ENCODE measurements at regions not wholly inside any gene's neighbourhood (a gene's known extent, or its start where the extent isn't known, plus 50 kb on each side); places are given as distances from the start of the nearest gene placed in this dataset.
A peak's percentile ranks its signal among the peaks of the same experiment; 100 is the strongest.
"Not testable (repeated sequence)": the region's sequence is repeated elsewhere in the genome, so short reads cannot be mapped to it uniquely, and the experiment has no call there.

DNA sequence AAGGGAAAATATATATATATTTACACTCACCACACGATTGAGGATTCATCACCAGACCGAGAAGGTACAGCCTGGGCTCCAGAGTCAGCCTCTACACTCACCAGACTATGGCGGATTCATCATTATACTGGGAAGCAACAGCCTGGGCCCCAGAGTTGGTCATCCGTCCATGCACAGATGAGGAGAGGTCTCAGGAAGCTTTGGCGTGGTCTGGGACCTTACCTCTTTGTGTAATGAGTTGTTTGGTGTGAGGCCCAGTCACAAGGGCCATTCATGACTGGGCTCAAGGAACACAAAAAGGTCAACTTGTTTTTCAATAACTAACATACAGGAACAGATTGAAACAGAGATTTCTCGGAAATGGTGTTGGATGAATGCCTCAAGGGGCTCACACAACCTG, 926.1 kb downstream of the FAM133A start:
- Histone ChIP-seq H3K4me3 (ENCODE audit: low read length) (no peak overlapping the region), H3K9ac (ENCODE audit: low read depth, low read length) (no peak overlapping the region), H3K36me3 (ENCODE audit: insufficient read depth, low read depth, low read length) (no peaks in the 10 kb centered on the region), H3K27me3 (ENCODE audit: insufficient read depth, low read length) (no peaks in the 10 kb centered on the region), H3K4me1 (ENCODE audit: insufficient read depth, low read length) (no peaks in the 10 kb centered on the region), H3K27ac (ENCODE audit: low read length) (no peak overlapping the region), H3K9me3 (ENCODE audit: insufficient read depth, low read depth, low read length) (no peaks in the 10 kb centered on the region)

DNA sequence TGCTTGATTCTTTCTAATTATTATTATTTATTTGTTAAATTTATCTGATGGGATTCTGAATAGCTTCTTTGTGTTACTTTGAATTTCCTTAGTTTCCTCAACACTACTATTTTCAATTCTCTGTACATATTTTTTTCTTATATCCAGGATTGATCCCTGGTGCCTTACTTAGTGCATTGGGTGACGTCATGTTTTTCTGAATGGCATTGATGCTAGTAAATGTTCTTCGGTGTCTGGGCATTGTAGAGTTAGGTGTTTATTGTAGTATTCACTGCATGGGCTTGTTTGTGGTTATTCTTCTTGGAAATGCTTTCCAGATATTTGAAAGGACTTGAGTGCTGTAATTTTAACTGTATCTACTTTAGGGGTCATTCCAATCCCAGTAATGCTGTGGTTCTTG, 938.1 kb downstream of the FAM133A start:
- no peak overlapping the region for H3K27ac ChIP-seq (ENCODE audit: low read length)
- H3K4me1 ChIP-seq (ENCODE audit: insufficient read depth, low read length) = peaks cover 1% of the 10 kb centered on the region; the same call in 1 of the 2 replicates
- H3K9me3 ChIP-seq (ENCODE audit: insufficient read depth, low read depth, low read length) = no peaks in the 10 kb centered on the region
- H3K27me3 ChIP-seq (ENCODE audit: insufficient read depth, low read length) = no peaks in the 10 kb centered on the region
- no peak overlapping the region for H3K4me3 ChIP-seq (ENCODE audit: low read length)
- no peak overlapping the region for H3K9ac ChIP-seq (ENCODE audit: low read depth, low read length)
- H3K36me3 ChIP-seq (ENCODE audit: insufficient read depth, low read depth, low read length) = no peaks in the 10 kb centered on the region

GRCh38 chrX:94633237-94633636, 959.2 kb downstream of the FAM133A start:
- no peaks in the 10 kb centered on the region for H3K27me3 ChIP-seq (ENCODE audit: insufficient read depth, low read length)
- H3K9me3 ChIP-seq (ENCODE audit: insufficient read depth, low read depth, low read length) = peaks cover 37% of the 10 kb centered on the region
- no peak overlapping the region; the same call in 1 of the 2 replicates for H3K9ac ChIP-seq (ENCODE audit: low read depth, low read length)
- H3K4me3 ChIP-seq (ENCODE audit: low read length) = no peak overlapping the region
- H3K27ac ChIP-seq (ENCODE audit: low read length) = no peak overlapping the region
- peaks cover 4% of the 10 kb centered on the region; the same call in 1 of the 2 replicates for H3K4me1 ChIP-seq (ENCODE audit: insufficient read depth, low read length)
- peaks cover 9% of the 10 kb centered on the region; the same call in 1 of the 2 replicates for H3K36me3 ChIP-seq (ENCODE audit: insufficient read depth, low read depth, low read length)

DNA sequence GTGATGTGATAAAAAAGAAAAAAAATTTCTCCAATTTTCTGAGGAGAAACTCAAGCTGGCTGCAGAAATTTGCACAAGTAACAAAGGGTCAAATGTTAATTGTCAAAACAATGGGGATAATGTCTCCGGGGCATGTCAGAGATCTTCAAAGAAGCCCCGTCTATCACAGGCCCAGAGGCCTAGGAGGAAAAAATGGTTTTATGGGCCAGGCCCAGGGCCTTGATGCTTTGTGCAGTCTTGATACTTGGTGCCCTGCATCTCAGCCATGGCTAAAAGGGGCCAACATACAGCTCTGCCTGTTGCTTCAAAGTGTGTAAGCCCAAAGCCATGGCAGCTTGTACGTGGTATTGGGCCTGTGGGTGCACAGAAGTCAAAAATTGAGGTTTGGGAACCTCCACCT, 961.0 kb downstream of the FAM133A start:
- Histone ChIP-seq H3K4me1 (ENCODE audit: insufficient read depth, low read length) (peaks cover 4% of the 10 kb centered on the region; the same call in 1 of the 2 replicates), H3K4me3 (ENCODE audit: low read length) (no peak overlapping the region), H3K27me3 (ENCODE audit: insufficient read depth, low read length) (no peaks in the 10 kb centered on the region), H3K27ac (ENCODE audit: low read length) (no peak overlapping the region), H3K9ac (ENCODE audit: low read depth, low read length) (no peak overlapping the region), H3K9me3 (ENCODE audit: insufficient read depth, low read depth, low read length) (peaks cover 37% of the 10 kb centered on the region), H3K36me3 (ENCODE audit: insufficient read depth, low read depth, low read length) (peaks cover 9% of the 10 kb centered on the region; the same call in 1 of the 2 replicates)

- Histone ChIP-seq H3K27me3 (ENCODE audit: insufficient read depth, low read length) (no peaks in the 10 kb centered on the region), H3K36me3 (ENCODE audit: insufficient read depth, low read depth, low read length) (no peaks in the 10 kb centered on the region), H3K9me3 (ENCODE audit: insufficient read depth, low read depth, low read length) (no peaks in the 10 kb centered on the region), H3K27ac (ENCODE audit: low read length) (no peak overlapping the region), H3K9ac (ENCODE audit: low read depth, low read length) (no peak overlapping the region), H3K4me1 (ENCODE audit: insufficient read depth, low read length) (no peaks in the 10 kb centered on the region), H3K4me3 (ENCODE audit: low read length) (no peak overlapping the region)
Observed at GRCh38 chrX:94645726-94646125, 971.7 kb downstream of the FAM133A start.

- H3K27ac ChIP-seq (ENCODE audit: low read length) = no peak overlapping the region
- H3K4me1 ChIP-seq (ENCODE audit: insufficient read depth, low read length) = no peaks in the 10 kb centered on the region
- H3K4me3 ChIP-seq (ENCODE audit: low read length) = no peak overlapping the region
- no peaks in the 10 kb centered on the region for H3K36me3 ChIP-seq (ENCODE audit: insufficient read depth, low read depth, low read length)
- H3K27me3 ChIP-seq (ENCODE audit: insufficient read depth, low read length) = no peaks in the 10 kb centered on the region
- H3K9me3 ChIP-seq (ENCODE audit: insufficient read depth, low read depth, low read length) = peaks cover 7% of the 10 kb centered on the region; the same call in 1 of the 2 replicates
- H3K9ac ChIP-seq (ENCODE audit: low read depth, low read length) = no peak overlapping the region
Observed at GRCh38 chrX:94655180-94655579, 981.2 kb downstream of the FAM133A start.

- H3K9me3 ChIP-seq (ENCODE audit: insufficient read depth, low read depth, low read length) = peaks cover 7% of the 10 kb centered on the region; the same call in 1 of the 2 replicates
- no peak overlapping the region for H3K9ac ChIP-seq (ENCODE audit: low read depth, low read length)
- H3K27ac ChIP-seq (ENCODE audit: low read length) = no peak overlapping the region
- no peak overlapping the region for H3K4me3 ChIP-seq (ENCODE audit: low read length)
- no peaks in the 10 kb centered on the region for H3K36me3 ChIP-seq (ENCODE audit: insufficient read depth, low read depth, low read length)
- no peaks in the 10 kb centered on the region for H3K27me3 ChIP-seq (ENCODE audit: insufficient read depth, low read length)
- H3K4me1 ChIP-seq (ENCODE audit: insufficient read depth, low read length) = no peaks in the 10 kb centered on the region
Observed at GRCh38 chrX:94662689-94663088, 988.7 kb downstream of the FAM133A start.

GRCh38 chrX:94676285-94676684, 1002.3 kb downstream of the FAM133A start:
- H3K9me3 ChIP-seq (ENCODE audit: insufficient read depth, low read depth, low read length) = no peaks in the 10 kb centered on the region
- no peak overlapping the region for H3K4me3 ChIP-seq (ENCODE audit: low read length)
- no peaks in the 10 kb centered on the region for H3K27me3 ChIP-seq (ENCODE audit: insufficient read depth, low read length)
- H3K36me3 ChIP-seq (ENCODE audit: insufficient read depth, low read depth, low read length) = peaks cover 15% of the 10 kb centered on the region; the same call in 1 of the 2 replicates
- H3K9ac ChIP-seq (ENCODE audit: low read depth, low read length) = no peak overlapping the region
- no peak overlapping the region for H3K27ac ChIP-seq (ENCODE audit: low read length)
- H3K4me1 ChIP-seq (ENCODE audit: insufficient read depth, low read length) = no peaks in the 10 kb centered on the region

DNA sequence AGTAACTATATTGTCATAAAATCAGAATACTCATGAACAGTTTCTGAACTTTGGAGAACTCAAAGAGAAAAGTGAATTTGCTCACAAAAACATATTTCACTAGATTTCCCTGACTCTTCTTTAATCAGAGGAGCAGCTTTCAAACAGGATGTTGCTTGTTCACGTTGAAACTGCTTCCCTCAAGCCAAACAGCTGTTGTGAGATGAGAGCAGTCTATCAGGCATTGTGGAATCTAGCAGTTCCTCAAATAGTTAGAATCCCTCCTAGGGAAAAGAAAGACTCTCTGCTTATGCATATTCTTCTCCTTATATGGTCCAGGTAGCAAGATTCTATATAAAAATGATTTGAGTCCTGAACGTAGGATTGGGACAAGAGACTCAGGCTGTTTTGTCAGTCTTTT, 1012.1 kb downstream of the FAM133A start:
- H3K27me3 ChIP-seq (ENCODE audit: insufficient read depth, low read length) = no peaks in the 10 kb centered on the region

GRCh38 chrX:94695910-94696309, 1021.9 kb downstream of the FAM133A start:
- Histone ChIP-seq H3K27me3 (ENCODE audit: insufficient read depth, low read length) (no peaks in the 10 kb centered on the region), H3K4me1 (ENCODE audit: insufficient read depth, low read length) (peaks cover 20% of the 10 kb centered on the region; the same call in 1 of the 2 replicates), H3K9ac (ENCODE audit: low read depth, low read length) (peak overlapping the region; percentile 62; the same call in 1 of the 2 replicates), H3K27ac (ENCODE audit: low read length) (no peak overlapping the region), H3K36me3 (ENCODE audit: insufficient read depth, low read depth, low read length) (peaks cover 58% of the 10 kb centered on the region), H3K4me3 (ENCODE audit: low read length) (no peak overlapping the region), H3K9me3 (ENCODE audit: insufficient read depth, low read depth, low read length) (peaks cover 4% of the 10 kb centered on the region)

More for the DNA sequence above, 1012.1 kb downstream of the FAM133A start:
- Histone ChIP-seq H3K9me3 (ENCODE audit: insufficient read depth, low read depth, low read length) (peaks cover 14% of the 10 kb centered on the region), H3K4me1 (ENCODE audit: insufficient read depth, low read length) (peaks cover 6% of the 10 kb centered on the region; the same call in 1 of the 2 replicates), H3K4me3 (ENCODE audit: low read length) (no peak overlapping the region), H3K9ac (ENCODE audit: low read depth, low read length) (no peak overlapping the region), H3K36me3 (ENCODE audit: insufficient read depth, low read depth, low read length) (peaks cover 12% of the 10 kb centered on the region), H3K27ac (ENCODE audit: low read length) (no peak overlapping the region)

- peak overlapping the region; percentile 76 for H3K9ac ChIP-seq (ENCODE audit: low read depth, low read length)
- peak overlapping the region; percentile 71 for H3K27ac ChIP-seq (ENCODE audit: low read length)
Observed at GRCh38 chrX:94704348-94705256, 1030.6 kb downstream of the FAM133A start.

GRCh38 chrX:94721386-94721785, 1047.4 kb downstream of the FAM133A start:
- Histone ChIP-seq H3K4me3 (ENCODE audit: low read length) (no peak overlapping the region), H3K27ac (ENCODE audit: low read length) (no peak overlapping the region), H3K36me3 (ENCODE audit: insufficient read depth, low read depth, low read length) (no peaks in the 10 kb centered on the region), H3K4me1 (ENCODE audit: insufficient read depth, low read length) (no peaks in the 10 kb centered on the region), H3K27me3 (ENCODE audit: insufficient read depth, low read length) (no peaks in the 10 kb centered on the region), H3K9me3 (ENCODE audit: insufficient read depth, low read depth, low read length) (no peaks in the 10 kb centered on the region), H3K9ac (ENCODE audit: low read depth, low read length) (no peak overlapping the region)

More at GRCh38 chrX:94704348-94705256, 1030.6 kb downstream of the FAM133A start:
- H3K27me3 ChIP-seq (ENCODE audit: insufficient read depth, low read length); H3K4me1 ChIP-seq (ENCODE audit: insufficient read depth, low read length); H3K36me3 ChIP-seq (ENCODE audit: insufficient read depth, low read depth, low read length): not testable (repeated sequence)
- peak overlapping the region; percentile 46; the same call in 1 of the 2 replicates for H3K4me3 ChIP-seq (ENCODE audit: low read length)
- H3K9me3 ChIP-seq (ENCODE audit: insufficient read depth, low read depth, low read length) = peaks cover 20% of the 10 kb centered on the region; the same call in 1 of the 2 replicates
